NCI-H1105 treated with DMSO at 0.1 percent for 48 hours (cell line): ENCODE measurements at regions not wholly inside any gene's neighbourhood (a gene's known extent, or its start where the extent isn't known, plus 50 kb on each side); places are given as distances from the start of the nearest gene placed in this dataset.
A peak's percentile ranks its signal among the peaks of the same experiment; 100 is the strongest.

ENCODE experiments used
- DNase-seq: peaks from one replicate; lab custom pipeline; 2025; lab: John Stamatoyannopoulos, UW

GRCh38 chr11:130585545-130585944, 137.1 kb downstream of the ADAMTS15 start:
- DNase-seq: no peak

DNA sequence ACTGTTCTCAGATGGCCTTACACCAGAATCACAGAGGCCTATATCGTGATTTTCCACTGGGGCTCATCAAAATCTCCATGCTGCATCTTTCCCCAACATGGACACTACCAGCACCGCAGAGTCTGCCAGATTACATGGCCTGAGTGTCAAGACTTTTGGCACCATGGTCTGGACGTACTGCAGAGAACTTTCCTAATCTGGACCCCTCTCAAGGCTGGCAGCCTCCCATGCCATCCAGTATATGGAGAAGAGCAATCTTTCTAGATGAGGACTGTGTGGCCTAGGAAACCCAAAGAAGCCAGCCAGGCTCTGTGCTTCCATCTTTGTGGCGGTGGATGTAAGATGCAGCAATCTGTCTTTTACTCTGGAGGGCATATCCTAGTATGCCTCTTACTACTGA, 139.2 kb downstream of the ADAMTS15 start:
- DNase-seq: no peak

- no peak for DNase-seq
Observed at GRCh38 chr11:130588471-130588870, 140.0 kb downstream of the ADAMTS15 start.

- DNase-seq: no peak
Observed at GRCh38 chr11:130592056-130592455, 143.6 kb downstream of the ADAMTS15 start.

DNA sequence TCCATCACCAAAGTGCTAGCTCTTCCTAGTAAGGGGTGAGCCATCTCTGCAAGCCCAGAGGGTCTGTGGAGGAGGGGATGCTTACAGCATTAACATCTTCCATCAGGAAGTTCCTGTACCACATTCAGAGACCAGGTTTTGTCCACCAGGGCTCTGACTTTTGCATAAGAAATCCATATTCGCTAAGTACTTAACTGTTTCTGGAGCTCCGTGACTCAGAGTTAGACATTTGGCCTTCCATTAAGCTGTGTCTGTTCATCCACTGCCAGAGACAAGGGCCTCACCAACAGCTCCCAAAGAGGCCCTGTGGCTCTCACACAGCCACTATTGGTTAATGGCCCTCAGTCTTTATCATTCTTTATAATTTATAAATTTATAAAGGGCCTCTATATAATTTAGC, 144.6 kb downstream of the ADAMTS15 start:
- no peak for DNase-seq

DNA sequence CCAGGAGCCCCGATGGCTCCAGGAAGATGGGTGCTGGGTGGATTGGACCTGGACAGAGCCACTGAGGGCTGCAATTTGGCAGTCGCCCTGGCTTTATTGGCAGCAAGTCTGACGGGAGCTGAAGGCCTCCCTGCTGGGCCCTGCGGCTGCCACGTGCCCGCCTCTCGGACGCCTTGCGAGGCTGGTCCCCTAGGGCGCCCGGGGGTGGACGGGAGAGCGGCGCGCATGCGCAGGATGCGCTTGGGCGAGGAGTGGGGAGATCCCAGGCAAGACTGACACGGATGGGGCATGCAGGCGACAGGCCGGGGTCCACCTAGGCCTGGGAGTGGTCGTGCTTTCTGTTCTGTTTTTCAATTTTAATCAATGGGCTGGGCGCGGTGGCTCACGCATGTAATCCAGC, 150.0 kb downstream of the ADAMTS15 start:
- no peak for DNase-seq

GRCh38 chr11:130599073-130599654, 150.7 kb downstream of the ADAMTS15 start:
- DNase-seq: peak; percentile 6

DNA sequence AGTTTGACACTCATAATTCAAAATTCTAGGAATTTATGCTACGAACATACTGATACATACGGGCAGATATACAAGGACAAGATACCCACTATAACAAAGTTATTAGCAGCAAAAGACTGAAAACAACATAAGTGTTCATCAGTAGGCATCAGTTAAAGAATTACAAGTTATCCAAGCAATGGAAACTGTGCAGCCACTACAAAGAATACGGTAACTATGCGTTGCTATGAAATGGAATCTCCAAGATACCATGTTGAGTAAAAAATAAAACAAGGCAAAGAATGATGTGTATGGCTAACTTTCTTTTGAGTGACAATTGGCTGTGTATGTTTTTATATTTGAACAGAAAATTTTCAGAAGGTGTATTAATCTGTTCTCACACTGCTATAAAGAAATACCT, 151.7 kb downstream of the ADAMTS15 start:
- DNase-seq: no peak

DNA sequence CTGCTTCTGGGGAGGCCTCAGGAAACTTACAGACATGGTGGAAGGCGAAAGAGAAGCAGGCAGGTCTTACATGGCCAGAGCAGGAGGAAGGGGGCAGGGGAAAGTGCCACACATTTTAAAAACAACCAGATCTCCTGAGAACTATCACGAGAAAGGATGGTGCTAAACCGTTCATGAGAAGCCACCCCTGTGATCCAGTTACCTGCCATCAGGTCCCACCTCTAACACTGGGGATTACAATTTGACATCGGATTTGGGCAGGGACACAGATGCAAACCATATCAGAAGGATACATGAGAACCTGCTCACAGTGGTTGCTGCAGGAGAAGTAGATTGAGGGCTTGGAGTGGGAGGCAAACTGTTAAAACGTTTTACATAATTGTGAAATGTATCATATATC, 152.2 kb downstream of the ADAMTS15 start:
- DNase-seq: no peak

DNA sequence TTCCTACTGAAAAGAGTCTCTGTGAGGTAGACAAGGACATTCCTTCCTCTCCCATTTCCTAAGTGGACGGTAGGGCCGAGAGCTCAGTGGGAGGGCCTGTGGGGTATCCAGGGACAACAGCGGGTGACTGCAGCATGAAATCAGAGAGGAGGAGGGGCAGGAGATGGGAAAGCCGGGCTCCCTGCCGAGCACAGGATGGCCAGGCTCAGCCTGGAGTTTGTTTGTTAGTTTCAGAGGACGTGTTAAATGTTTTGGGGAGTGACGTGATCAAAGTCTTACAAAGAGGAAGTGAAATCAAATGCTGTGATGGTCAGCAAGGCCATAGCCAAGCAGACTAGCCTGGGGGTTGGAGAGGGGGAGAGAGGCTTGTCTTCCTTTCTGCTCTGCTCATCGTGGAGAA, 152.7 kb downstream of the ADAMTS15 start:
- no peak for DNase-seq

- no peak for DNase-seq
Observed at GRCh38 chr11:130601764-130602460, 153.5 kb downstream of the ADAMTS15 start.

- no peak for DNase-seq
Observed at GRCh38 chr11:130602641-130603334, 154.3 kb downstream of the ADAMTS15 start.

GRCh38 chr11:130603335-130603906, 155.0 kb downstream of the ADAMTS15 start:
- DNase-seq: peak; percentile 67

DNA sequence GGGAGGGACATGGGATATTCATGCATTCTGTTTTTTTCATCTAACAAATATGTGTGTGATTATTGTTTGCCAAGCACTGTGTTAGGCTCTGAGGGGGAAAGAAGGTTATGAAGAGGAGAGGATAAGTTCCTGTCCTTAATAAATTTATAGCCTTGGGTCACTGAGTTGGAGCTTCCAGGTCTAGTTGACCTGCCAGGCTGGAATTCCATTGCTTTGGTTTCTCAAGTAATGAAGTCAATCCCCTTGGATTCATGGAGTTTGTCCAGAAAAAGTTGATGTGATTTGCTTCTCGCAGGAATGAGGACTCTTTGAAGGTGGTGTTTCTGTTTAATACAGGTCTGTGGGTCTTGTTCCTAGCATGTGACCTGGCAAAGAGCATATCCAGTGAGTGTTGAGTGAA, 156.2 kb downstream of the ADAMTS15 start:
- DNase-seq: no peak

- DNase-seq: no peak
Observed at GRCh38 chr11:130606178-130606577, 157.7 kb downstream of the ADAMTS15 start.

DNA sequence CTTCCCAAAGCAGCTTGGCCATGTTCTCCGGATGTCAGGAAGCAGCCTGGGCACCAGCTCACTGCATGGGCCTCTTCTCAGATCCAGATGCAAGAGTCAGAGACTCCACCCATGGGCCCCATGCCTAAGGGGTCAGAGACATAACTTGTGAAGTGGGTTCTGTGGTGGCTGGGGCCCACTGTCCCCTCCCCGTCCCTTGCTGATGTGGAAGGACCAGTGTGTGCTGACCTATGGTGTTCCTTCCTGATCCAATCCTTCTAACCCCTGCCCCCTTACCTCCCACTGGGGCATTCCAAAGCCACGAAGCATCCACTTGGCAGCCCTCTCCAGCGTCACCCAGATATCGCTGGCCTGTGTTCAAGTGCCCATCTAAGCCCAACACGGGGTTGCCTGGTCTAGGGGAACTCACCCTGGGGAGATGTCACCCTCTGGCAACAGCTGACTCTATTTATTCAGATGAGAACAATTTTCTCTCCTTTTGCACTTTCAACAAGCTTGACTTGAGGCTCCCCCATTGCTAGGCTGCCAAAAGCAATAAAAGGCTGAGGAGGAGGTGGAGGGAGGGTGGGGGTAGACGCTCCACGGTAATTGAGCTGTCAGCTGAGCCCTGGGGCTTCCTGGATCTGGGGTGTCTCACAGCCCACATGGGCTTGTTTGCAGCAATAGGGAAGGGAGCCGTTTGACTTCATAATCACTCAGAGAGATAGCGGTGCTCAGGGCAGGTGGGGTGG, 158.5 kb downstream of the ADAMTS15 start:
- DNase-seq: peak; percentile 45

DNA sequence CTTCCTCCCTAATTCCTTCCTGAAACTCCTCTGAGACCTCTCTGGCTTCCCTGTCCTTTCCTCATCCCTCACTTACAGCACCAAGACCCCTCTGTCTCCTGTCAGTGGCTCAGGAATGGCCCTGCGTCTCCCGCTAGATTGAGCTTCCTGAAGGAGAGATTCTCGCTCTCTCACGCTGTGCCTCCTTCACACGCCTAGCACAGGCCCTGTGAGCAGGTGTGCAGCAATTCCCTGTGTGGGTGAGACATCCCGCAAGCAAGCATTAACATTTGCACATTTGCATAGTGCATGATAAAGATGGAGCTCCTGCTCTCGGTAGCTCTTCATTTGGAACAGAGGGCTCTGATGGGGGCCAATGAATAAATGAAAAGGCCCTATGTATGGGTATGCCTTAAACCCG, 159.8 kb downstream of the ADAMTS15 start:
- DNase-seq: no peak

- DNase-seq: no peak
Observed at GRCh38 chr11:130609121-130610035, 160.9 kb downstream of the ADAMTS15 start.

DNA sequence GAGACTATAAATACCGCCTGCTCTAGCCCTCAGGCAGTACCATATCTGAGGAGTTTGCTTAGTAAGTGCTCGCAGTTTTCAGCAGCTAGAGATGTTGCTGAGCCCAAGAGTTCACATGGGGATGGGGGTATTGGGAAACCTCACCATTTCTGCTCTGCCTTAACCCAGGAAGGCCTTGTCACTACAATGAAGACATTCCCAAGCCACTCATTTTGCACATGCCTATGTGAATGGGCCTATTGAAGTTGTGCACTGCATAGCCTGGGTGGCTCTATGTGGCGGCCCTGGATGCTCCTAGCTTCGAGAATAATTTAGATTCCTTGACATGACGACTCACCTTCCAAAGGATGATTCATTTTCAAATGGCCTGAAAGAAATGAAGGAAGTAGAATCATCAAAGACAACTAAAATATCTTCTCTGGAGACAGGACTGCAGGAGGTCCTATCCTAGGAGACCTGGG, 163.4 kb downstream of the ADAMTS15 start:
- DNase-seq: no peak

DNA sequence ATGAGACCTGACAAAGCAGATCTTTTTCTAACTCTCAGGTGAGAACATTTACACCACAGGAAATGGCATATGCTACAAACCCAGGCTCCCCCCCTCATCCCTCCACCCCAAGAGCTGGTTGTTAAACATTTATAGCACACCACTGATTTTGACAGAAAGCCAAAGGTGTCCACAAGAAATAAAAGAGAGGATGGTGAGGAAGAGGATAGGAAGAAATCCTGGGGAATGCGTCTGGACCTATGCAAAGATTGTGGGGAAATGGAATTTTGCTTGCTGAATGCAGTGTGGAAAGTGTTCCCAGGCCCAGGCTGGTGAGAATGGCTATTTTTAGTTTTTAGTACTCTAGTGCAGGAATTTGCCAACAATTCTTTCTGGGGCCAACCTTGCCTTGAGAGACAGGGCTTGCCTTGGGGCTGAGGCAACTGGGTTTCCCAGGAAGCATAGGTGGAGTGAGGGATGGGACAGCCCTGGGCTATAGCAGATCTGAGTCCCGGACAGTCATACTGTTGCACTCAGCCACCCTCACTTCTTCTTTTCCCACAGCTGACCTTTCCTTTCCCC, 163.9 kb downstream of the ADAMTS15 start:
- DNase-seq: no peak

GRCh38 chr11:130613396-130613795, 165.0 kb downstream of the ADAMTS15 start:
- no peak for DNase-seq
